Transverse colon (tissue), 4 donors: ENCODE measurements at regions not wholly inside any gene's neighbourhood (a gene's known extent, or its start where the extent isn't known, plus 50 kb on each side); places are given as distances from the start of the nearest gene placed in this dataset.

Source experiments
- CTCF ChIP-seq, 5 experiments: fragments of 200-600 bp in 3 of 5; fragments of 450-650 bp in 2 of 5; sonication (generic) in 3 of 5; IDR thresholded peaks; 1 replicate in 2 of 5; 2 replicates in 3 of 5; pipeline ENCODE4 v1.5.1; 2016 to 2017; ENCODE audit warnings: antibody characterized with exemption in 5 of 5, inconsistent platforms in 3 of 5, mild to moderate bottlenecking in 2 of 5, moderate library complexity in 1 of 5
- POLR2A ChIP-seq: fragments of 450-650 bp; IDR thresholded peaks from one replicate; pipeline ENCODE4 v1.6.1; 2016; ENCODE audit warnings: antibody characterized with exemption, mild to moderate bottlenecking, moderate library complexity
- POLR2AphosphoS5 ChIP-seq, 3 donors: sonication (generic); formaldehyde crosslinking; IDR thresholded peaks; one replicate each; pipeline ENCODE4 v1.6.1; 2016; ENCODE audit warnings: antibody characterized with exemption in 3 of 3

- no peak for TF ChIP-seq POLR2A
- TF ChIP-seq POLR2AphosphoS5 (IDR thresholded peaks at IDR 0.05) = no peak
- no peak for TF ChIP-seq CTCF (IDR thresholded peaks at IDR 0.05)
Observed at GRCh38 chr15:23514484-23514883, 51.0 kb upstream of the MKRN3 start.
